HCEC 1CT (cell line): ENCODE measurements at regions not wholly inside any gene's neighbourhood (a gene's known extent, or its start where the extent isn't known, plus 50 kb on each side); places are given as distances from the start of the nearest gene placed in this dataset.
A peak's percentile ranks its signal among the peaks of the same experiment; 100 is the strongest.

Experiments
- DNase-seq: peaks from one replicate; pipeline ENCODE4 v3.0.0-alpha.2; 2017

GRCh38 chr4:128347175-128347868 lies 59.7 kb upstream of the PGRMC2 start:
- peak; percentile 33 for DNase-seq

GRCh38 chr4:128346054-128346716 lies 58.6 kb upstream of the PGRMC2 start:
- DNase-seq = peak; percentile 31

GRCh38 chr4:128345650-128346049 lies 58.0 kb upstream of the PGRMC2 start:
- DNase-seq = no peak

- DNase-seq = no peak
These were observed 55.1 kb upstream of the PGRMC2 start for GRCh38 chr4:128342762-128343161.

- DNase-seq = no peak
These were observed 54.0 kb upstream of the PGRMC2 start for GRCh38 chr4:128341634-128342033.

GRCh38 chr4:128338634-128339355 lies 51.2 kb upstream of the PGRMC2 start:
- peak; percentile 83 for DNase-seq

GRCh38 chr4:128337863-128338262 lies 50.2 kb upstream of the PGRMC2 start:
- no peak for DNase-seq
